ENCODE measurements at regions not wholly inside any gene's neighbourhood (a gene's known extent, or its start where the extent isn't known, plus 50 kb on each side); places are given as distances from the start of the nearest gene placed in this dataset.
"Not testable (repeated sequence)": the region's sequence is repeated elsewhere in the genome, so short reads cannot be mapped to it uniquely, and the experiment has no call there.

GRCh38 chr2:21787941-21788340 lies 664.2 kb downstream of the TDRD15 start:
- CTCF ChIA-PET = no interaction called here
- POLR2A ChIA-PET (ENCODE audit: low non-redundant PET) = no interaction called here
- no peak for DNase-seq (ENCODE audit: low spot score)
- TF ChIP-seq CTCF (conservative IDR thresholded peaks at IDR 0.05; ENCODE audit: low read depth) = no peak
- H3K27ac ChIP-seq = no peak overlapping the region

GRCh38 chr2:21790311-21790710 lies 666.5 kb downstream of the TDRD15 start:
- H3K27ac ChIP-seq; POLR2A ChIA-PET (ENCODE audit: low non-redundant PET); CTCF ChIA-PET; DNase-seq (ENCODE audit: low spot score): not testable (repeated sequence)

- ChIA-PET CTCF (no interaction called here), POLR2A (ENCODE audit: low non-redundant PET) (no interaction called here)
- no peak for DNase-seq (ENCODE audit: low spot score)
These were observed 668.8 kb downstream of the TDRD15 start for GRCh38 chr2:21792571-21792970.

DNA sequence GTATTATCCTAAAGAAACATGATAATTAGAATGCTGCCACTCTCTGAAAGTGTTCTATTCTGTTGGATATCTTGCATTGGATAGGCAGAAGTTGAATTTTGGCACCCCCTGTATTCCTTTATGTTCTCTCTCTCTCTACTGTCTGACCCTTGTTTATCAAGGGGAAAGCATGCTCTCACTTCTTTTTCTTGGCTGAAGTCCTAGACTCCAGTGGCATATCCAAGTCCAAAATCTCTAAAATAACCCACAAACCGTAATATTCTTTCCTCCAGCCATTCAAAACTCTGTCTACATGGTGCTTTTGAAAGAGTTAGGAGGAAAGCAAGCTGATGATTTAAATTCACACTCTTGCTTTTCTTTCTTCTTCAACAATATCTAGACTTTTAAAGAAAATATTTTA lies 669.7 kb downstream of the TDRD15 start:
- POLR2A ChIA-PET (ENCODE audit: low non-redundant PET) = no interaction called here
- H3K27ac ChIP-seq = no peak overlapping the region
- CTCF ChIA-PET = no interaction called here

More at GRCh38 chr2:21792571-21792970, 668.8 kb downstream of the TDRD15 start:
- H3K27ac ChIP-seq = no peak overlapping the region
- no peak for TF ChIP-seq CTCF (conservative IDR thresholded peaks at IDR 0.05; ENCODE audit: low read depth)

GRCh38 chr2:21794611-21795010 lies 670.8 kb downstream of the TDRD15 start:
- ChIA-PET CTCF (interaction anchor here (0.5 kb wide), 1 partner anchor 25 kb away, joined by 5 read pairs; no protein-coding TSS in a partner anchor), POLR2A (ENCODE audit: low non-redundant PET) (no interaction called here)
- no peak for DNase-seq (ENCODE audit: low spot score)
- no peak overlapping the region for H3K27ac ChIP-seq
- no peak for TF ChIP-seq CTCF (conservative IDR thresholded peaks at IDR 0.05; ENCODE audit: low read depth)

More for the DNA sequence above, 669.7 kb downstream of the TDRD15 start:
- no peak for DNase-seq (ENCODE audit: low spot score)
- TF ChIP-seq CTCF (conservative IDR thresholded peaks at IDR 0.05; ENCODE audit: low read depth) = no peak

- POLR2A ChIA-PET (ENCODE audit: low non-redundant PET) = no interaction called here
- no peak overlapping the region for H3K27ac ChIP-seq
- no peak for TF ChIP-seq CTCF (conservative IDR thresholded peaks at IDR 0.05; ENCODE audit: low read depth)
- CTCF ChIA-PET = no interaction called here
- DNase-seq (ENCODE audit: low spot score) = no peak
These were observed 676.6 kb downstream of the TDRD15 start for GRCh38 chr2:21800356-21800755.

DNA sequence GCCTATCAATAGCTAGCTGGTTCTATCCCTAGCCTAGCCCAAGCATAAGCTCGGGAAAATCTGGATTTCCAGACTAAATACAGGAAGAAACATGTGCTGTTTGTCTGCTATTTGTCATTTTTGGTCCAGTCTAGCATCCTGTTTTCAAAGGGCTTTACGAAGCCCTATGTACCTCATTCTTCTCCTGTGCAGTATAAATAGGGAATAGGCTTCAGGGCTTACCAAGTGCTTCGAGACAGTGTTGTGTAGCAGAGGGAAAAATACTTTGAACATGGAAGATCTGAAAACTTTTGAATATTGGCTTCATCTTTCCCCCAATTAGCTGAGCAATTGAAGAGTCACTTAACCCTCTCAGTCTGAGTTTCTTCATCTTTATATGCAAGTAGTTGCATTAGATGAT lies 679.8 kb downstream of the TDRD15 start:
- H3K27ac ChIP-seq = no peak overlapping the region
- POLR2A ChIA-PET (ENCODE audit: low non-redundant PET) = no interaction called here
- DNase-seq (ENCODE audit: low spot score) = no peak
- no peak for TF ChIP-seq CTCF (conservative IDR thresholded peaks at IDR 0.05; ENCODE audit: low read depth)
- CTCF ChIA-PET = interaction anchor here (0.7 kb wide), 1 partner anchor 21 kb away, joined by 3 read pairs; no protein-coding TSS in a partner anchor
